HCT116 (cell line): ENCODE measurements at regions not wholly inside any gene's neighbourhood (a gene's known extent, or its start where the extent isn't known, plus 50 kb on each side); places are given as distances from the start of the nearest gene placed in this dataset.

Experiments
- ATAC-seq: fragments of 200-7000 bp; cut with Tn5 transposase; 2 replicates; pipeline ENCODE4 v1.9.1; 2020; ENCODE audit warnings: mild to moderate bottlenecking, moderate library complexity
- BruUV-seq: library from RNA; stranded (reverse); fragments of 400-500 nt; replicated peaks from 2 replicates; lab custom pipeline; 2021; lab: Mats Ljungman, UMichigan
- CTCF ChIA-PET: fragments of 300-600 bp; sonication (Branson Sonifier 250); formaldehyde crosslinking; loops from one replicate; lab custom pipeline; 2021; ENCODE audit warnings: antibody characterized with exemption; lab: Charles Lee
- POLR2A ChIA-PET: fragments of 300-600, 350-600 bp; sonication (Branson Sonifier 250); formaldehyde crosslinking; loops from one replicate; lab custom pipeline; 2021; ENCODE audit warnings: antibody characterized with exemption; lab: Charles Lee
- RAD21 ChIA-PET, 2 experiments: fragments of 300-600 bp; sonication (Branson Sonifier 250); formaldehyde crosslinking; loops; one replicate each; lab custom pipeline; 2023; ENCODE audit warnings: low total read pairs in 2 of 2; ENCODE audit not compliant: uncharacterized antibody in 2 of 2, unreplicated experiment in 2 of 2, low non-redundant PET in 1 of 2; lab: Charles Lee
- DNase-seq: peaks from one replicate; pipeline ENCODE4 v3.0.0-alpha.2; 2010; ENCODE audit warnings: low read depth, low spot score
- H2AFZ ChIP-seq: fragments of 200-600 bp; shearing (Covaris generic), sonication (generic); 2 replicates; pipeline ENCODE4 v1.6.1; 2017; ENCODE audit warnings: low read depth, mixed run types, mixed read lengths, antibody characterized with exemption, low read length; ENCODE audit not compliant: poor library complexity, severe bottlenecking
- H3K27ac ChIP-seq: 2 replicates; pipeline ENCODE4 v1.5.1; 2012; ENCODE audit warnings: low read depth, low read length
- H3K27me3 ChIP-seq: fragments of 200-600 bp; sonication (generic); 2 replicates; pipeline ENCODE4 v1.6.1; 2016; ENCODE audit warnings: mixed run types, low read length, mixed read lengths; ENCODE audit not compliant: insufficient read depth
- H3K36me3 ChIP-seq, 2 experiments: fragments of 200-500 bp in 1 of 2; fragments of 200-600 bp in 1 of 2; sonication (Bioruptor generic) in 1 of 2; sonication (generic) in 1 of 2; 2 replicates each; pipeline versions ENCODE4 v1.5.1 to v1.6.1; 2014 to 2016; ENCODE audit warnings: low read length in 2 of 2, inconsistent platforms in 1 of 2, mixed read lengths in 1 of 2, mixed run types in 1 of 2; ENCODE audit not compliant: insufficient read depth in 2 of 2, control insufficient read depth in 1 of 2
- H3K4me1 ChIP-seq, 2 experiments: fragments of 200-600 bp in 1 of 2; sonication (generic) in 1 of 2; 2 replicates each; pipeline versions ENCODE4 v1.5.1 to v1.6.1; 2012 to 2017; ENCODE audit warnings: low read length in 2 of 2, inconsistent platforms in 1 of 2, mild to moderate bottlenecking in 1 of 2, mixed read lengths in 1 of 2, mixed run types in 1 of 2, moderate library complexity in 1 of 2; ENCODE audit not compliant: insufficient read depth in 2 of 2, control insufficient read depth in 1 of 2
- H3K4me2 ChIP-seq: fragments of 200-600 bp; sonication (generic); 2 replicates; pipeline ENCODE4 v1.6.1; 2017; ENCODE audit warnings: mixed run types, low read length, mixed read lengths
- H3K4me3 ChIP-seq, 2 experiments: fragments of 200-600 bp in 1 of 2; sonication (generic) in 1 of 2; replicated peaks in 1 of 2; 2 replicates each; pipeline ENCODE4 v1.5.1; 2011 to 2016; ENCODE audit warnings: low read length in 2 of 2, control low read depth in 1 of 2, low read depth in 1 of 2, mild to moderate bottlenecking in 1 of 2, mixed read lengths in 1 of 2, mixed run types in 1 of 2
- H3K79me2 ChIP-seq: fragments of 200-600 bp; sonication (generic); 2 replicates; pipeline ENCODE4 v1.6.1; 2017; ENCODE audit warnings: mild to moderate bottlenecking, mixed run types, low read length, moderate library complexity, mixed read lengths; ENCODE audit not compliant: insufficient read depth
- H3K9ac ChIP-seq: fragments of 200-600 bp; sonication (generic); 2 replicates; pipeline ENCODE4 v1.6.1; 2016; ENCODE audit warnings: low read length, mixed read lengths
- H3K9me2 ChIP-seq: fragments of 200-600 bp; sonication (generic), shearing (Covaris generic); 2 replicates; pipeline ENCODE4 v1.6.1; 2017; ENCODE audit warnings: mixed run types, mild to moderate bottlenecking, moderate library complexity; ENCODE audit not compliant: insufficient read depth
- H3K9me3 ChIP-seq, 2 experiments: fragments of 200-500 bp in 1 of 2; fragments of 200-600 bp in 1 of 2; sonication (Bioruptor generic) in 1 of 2; sonication (generic) in 1 of 2; 2 replicates each; pipeline ENCODE4 v1.6.1; 2014 to 2017; ENCODE audit warnings: low read length in 2 of 2, mixed read lengths in 2 of 2, inconsistent platforms in 1 of 2, low read depth in 1 of 2, mild to moderate bottlenecking in 1 of 2, mixed run types in 1 of 2, moderate library complexity in 1 of 2; ENCODE audit not compliant: control insufficient read depth in 1 of 2, insufficient read depth in 1 of 2
- H4K20me1 ChIP-seq: fragments of 200-600 bp; sonication (generic), shearing (Covaris generic); 2 replicates; pipeline ENCODE4 v1.6.1; 2017; ENCODE audit warnings: mixed run types, mild to moderate bottlenecking, moderate library complexity; ENCODE audit not compliant: insufficient read depth
- ATF3 ChIP-seq: IDR thresholded peaks from 2 replicates; pipeline ENCODE4 v1.6.1; 2012
- CBX3 ChIP-seq: IDR thresholded peaks from 2 replicates; pipeline ENCODE4 v1.6.1; 2012; ENCODE audit warnings: low read depth
- EGR1 ChIP-seq: IDR thresholded peaks from 2 replicates; pipeline ENCODE4 v1.6.1; 2012; ENCODE audit warnings: low read depth
- ELF1 ChIP-seq: IDR thresholded peaks from 2 replicates; pipeline ENCODE4 v1.6.1; 2012; ENCODE audit warnings: low read depth, borderline replicate concordance
- EZH2phosphoT487 ChIP-seq: fragments of 200-600 bp; IDR thresholded peaks from 2 replicates; pipeline ENCODE4 v1.6.1; 2018; ENCODE audit warnings: antibody characterized with exemption, borderline replicate concordance
- MAX ChIP-seq: IDR thresholded peaks from 2 replicates; pipeline ENCODE4 v1.6.1; 2012
- POLR2A ChIP-seq: IDR thresholded peaks from 2 replicates; pipeline ENCODE4 v1.7.0; 2011; ENCODE audit warnings: borderline replicate concordance; ENCODE audit not compliant: insufficient read depth, insufficient read length; ENCODE audit errors: extremely low read depth
- SIN3A ChIP-seq: IDR thresholded peaks from 2 replicates; pipeline ENCODE4 v1.6.1; 2012; ENCODE audit warnings: low read depth
- SP1 ChIP-seq: IDR thresholded peaks from 2 replicates; pipeline ENCODE4 v1.6.1; 2012; ENCODE audit warnings: low read depth
- YY1 ChIP-seq: IDR thresholded peaks from 2 replicates; pipeline ENCODE4 v1.6.1; 2011; ENCODE audit warnings: low read length, low read depth, moderate library complexity, mild to moderate bottlenecking; ENCODE audit not compliant: insufficient replicate concordance; ENCODE audit errors: extremely low read depth
- ZFX ChIP-seq: fragments of 450-650 bp; IDR thresholded peaks from 2 replicates; pipeline ENCODE4 v1.6.1; 2017
- ZNF274 ChIP-seq: fragments of 200-500 bp; sonication (Bioruptor generic); IDR thresholded peaks from 2 replicates; pipeline ENCODE4 v1.6.1; 2014; ENCODE audit warnings: mild to moderate bottlenecking, low read depth, low read length, inconsistent platforms
- intact Hi-C: fragments of 100-400 bp; cut with micrococcal nuclease; formaldehyde crosslinking; loops from 2 replicates; pipeline ENCODE4 v1.10.0; 2022
- TF ChIP-seq, protein P1 (sequence below), 3 experiments: fragments of 200-600 bp in 1 of 3; sonication (generic) in 1 of 3; IDR thresholded peaks in 2 of 3; conservative IDR thresholded peaks in 1 of 3; 2 replicates each; pipeline ENCODE4 v1.5.1; 2012 to 2017; ENCODE audit warnings: low read depth in 2 of 3, low read length in 2 of 3, antibody characterized with exemption in 1 of 3, borderline replicate concordance in 1 of 3, control low read depth in 1 of 3, mild to moderate bottlenecking in 1 of 3, mixed read lengths in 1 of 3, mixed run types in 1 of 3, moderate library complexity in 1 of 3; ENCODE audit not compliant: insufficient read depth in 1 of 3

DNA sequence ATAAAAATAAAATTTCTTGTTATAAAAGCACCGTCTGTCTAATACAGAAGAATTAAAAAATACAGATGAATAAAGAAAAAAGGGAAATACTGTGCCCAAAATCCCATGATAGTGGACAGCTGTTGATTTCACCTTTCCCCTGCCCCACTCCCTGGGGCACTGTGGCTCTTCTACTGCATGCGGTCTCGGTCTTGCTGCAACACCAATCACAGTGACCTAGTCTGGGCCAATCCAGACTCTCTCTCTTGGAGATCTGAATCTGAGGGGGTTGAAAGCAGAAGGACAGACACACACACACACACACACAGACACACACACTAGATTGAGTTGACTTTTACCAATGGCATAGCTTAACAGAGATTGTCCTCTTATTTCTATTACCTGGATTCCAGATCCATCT lies 70.5 kb upstream of the FYN start:
- ChIA-PET CTCF (no interaction called here), RAD21 (no interaction called here)
- no TSS peak for BruUV-seq
- Histone ChIP-seq H3K9me2 (no peaks in the 10 kb centered on the region), H2AFZ (no peak overlapping the region), H3K4me2 (no peak overlapping the region), H3K9me3 (no peaks in the 10 kb centered on the region), H3K27ac (no peak overlapping the region), H3K36me3 (no peaks in the 10 kb centered on the region), H3K4me3 (no peak overlapping the region), H3K27me3 (no peaks in the 10 kb centered on the region), H3K4me1 (peaks cover 3% of the 10 kb centered on the region in 2 experiments; a peak in 2 of 4 replicates)
- no peak for ATAC-seq
- intact Hi-C loops = no loop called here
- no peak for DNase-seq
- no peak for TF ChIP-seq POLR2A
- TF ChIP-seq ZFX = no peak
- TF ChIP-seq CBX3 = no peak
- no peak for TF ChIP-seq ELF1
- no peak for TF ChIP-seq YY1
- TF ChIP-seq, all 23 proteins: peak for 0
- Histone ChIP-seq H4K20me1 (no peaks in the 10 kb centered on the region), H3K79me2 (no peaks in the 10 kb centered on the region), H3K9ac (no peak overlapping the region)
- POLR2A ChIA-PET = no interaction called here

GRCh38 chr6:111944541-111944940 lies 71.3 kb upstream of the FYN start:
- no peak for DNase-seq
- Histone ChIP-seq H3K27me3 (no peaks in the 10 kb centered on the region), H4K20me1 (no peaks in the 10 kb centered on the region), H3K36me3 (no peaks in the 10 kb centered on the region), H2AFZ (no peak overlapping the region)
- CTCF ChIA-PET = no interaction called here
- intact Hi-C loops = no loop called here
- TF ChIP-seq, protein P1, sequence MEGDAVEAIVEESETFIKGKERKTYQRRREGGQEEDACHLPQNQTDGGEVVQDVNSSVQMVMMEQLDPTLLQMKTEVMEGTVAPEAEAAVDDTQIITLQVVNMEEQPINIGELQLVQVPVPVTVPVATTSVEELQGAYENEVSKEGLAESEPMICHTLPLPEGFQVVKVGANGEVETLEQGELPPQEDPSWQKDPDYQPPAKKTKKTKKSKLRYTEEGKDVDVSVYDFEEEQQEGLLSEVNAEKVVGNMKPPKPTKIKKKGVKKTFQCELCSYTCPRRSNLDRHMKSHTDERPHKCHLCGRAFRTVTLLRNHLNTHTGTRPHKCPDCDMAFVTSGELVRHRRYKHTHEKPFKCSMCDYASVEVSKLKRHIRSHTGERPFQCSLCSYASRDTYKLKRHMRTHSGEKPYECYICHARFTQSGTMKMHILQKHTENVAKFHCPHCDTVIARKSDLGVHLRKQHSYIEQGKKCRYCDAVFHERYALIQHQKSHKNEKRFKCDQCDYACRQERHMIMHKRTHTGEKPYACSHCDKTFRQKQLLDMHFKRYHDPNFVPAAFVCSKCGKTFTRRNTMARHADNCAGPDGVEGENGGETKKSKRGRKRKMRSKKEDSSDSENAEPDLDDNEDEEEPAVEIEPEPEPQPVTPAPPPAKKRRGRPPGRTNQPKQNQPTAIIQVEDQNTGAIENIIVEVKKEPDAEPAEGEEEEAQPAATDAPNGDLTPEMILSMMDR (IDR thresholded peaks at IDR 0.05 in 2 of 3, conservative IDR thresholded peaks at IDR 0.05 in 1 of 3; ENCODE audit: borderline replicate concordance in 1 of 3, insufficient read depth in 1 of 3, low read depth in 2 of 3, low read length in 2 of 3) = no peak
- TF ChIP-seq YY1 = no peak
- no peak for TF ChIP-seq SP1
- no peak for TF ChIP-seq EZH2phosphoT487
- TF ChIP-seq CBX3 = no peak
- TF ChIP-seq ELF1 = no peak
- no peak for TF ChIP-seq ATF3
- no peak for TF ChIP-seq SIN3A
- TF ChIP-seq ZNF274 = no peak
- no peak for TF ChIP-seq EGR1
- no peak for TF ChIP-seq MAX
- TF ChIP-seq, all 23 proteins: peak for 0
- RAD21 ChIA-PET = no interaction called here
- H3K9ac ChIP-seq = no peak overlapping the region
- H3K9me2 ChIP-seq = no peaks in the 10 kb centered on the region
- POLR2A ChIA-PET = no interaction called here
- H3K9me3 ChIP-seq = no peaks in the 10 kb centered on the region
- no peak overlapping the region for H3K4me2 ChIP-seq
- H3K27ac ChIP-seq = no peak overlapping the region
- H3K79me2 ChIP-seq = no peaks in the 10 kb centered on the region
- H3K4me1 ChIP-seq = no peaks in the 10 kb centered on the region
- ATAC-seq = no peak
- BruUV-seq = no TSS peak
- no peak overlapping the region for H3K4me3 ChIP-seq
